ENCODE measurements at regions not wholly inside any gene's neighbourhood (a gene's known extent, or its start where the extent isn't known, plus 50 kb on each side); places are given as distances from the start of the nearest gene placed in this dataset.

GRCh38 chr10:31709028-31709427 is 219.6 kb downstream of the ARHGAP12 start:
- no peak for DNase-seq

- no peak for DNase-seq
These were observed 220.2 kb downstream of the ARHGAP12 start for GRCh38 chr10:31708474-31708873.

GRCh38 chr10:31708046-31708445 is 220.6 kb downstream of the ARHGAP12 start:
- DNase-seq: no peak

GRCh38 chr10:31707093-31708039 is 221.3 kb downstream of the ARHGAP12 start:
- peak; percentile 68 for DNase-seq

GRCh38 chr10:31706464-31707092 is 222.1 kb downstream of the ARHGAP12 start:
- DNase-seq: no peak

GRCh38 chr10:31705136-31705535 is 223.5 kb downstream of the ARHGAP12 start:
- no peak for DNase-seq

GRCh38 chr10:31704195-31704594 is 224.4 kb downstream of the ARHGAP12 start:
- DNase-seq: no peak

- DNase-seq: no peak
These were observed 225.7 kb downstream of the ARHGAP12 start for GRCh38 chr10:31702954-31703353.

GRCh38 chr10:31702005-31702404 is 226.6 kb downstream of the ARHGAP12 start:
- DNase-seq: no peak

GRCh38 chr10:31701546-31701945 is 227.1 kb downstream of the ARHGAP12 start:
- DNase-seq: no peak

- no peak for DNase-seq
These were observed 228.4 kb downstream of the ARHGAP12 start for GRCh38 chr10:31700181-31700611.

GRCh38 chr10:31698181-31698830 is 230.3 kb downstream of the ARHGAP12 start:
- no peak for DNase-seq

- DNase-seq: no peak
These were observed 231.1 kb downstream of the ARHGAP12 start for GRCh38 chr10:31697271-31698180.

- no peak for DNase-seq
These were observed 233.4 kb downstream of the ARHGAP12 start for GRCh38 chr10:31694929-31695837.

GRCh38 chr10:31694126-31694685 is 234.4 kb downstream of the ARHGAP12 start:
- DNase-seq: no peak

GRCh38 chr10:31693491-31693890 is 235.1 kb downstream of the ARHGAP12 start:
- DNase-seq: no peak

GRCh38 chr10:31689233-31689632 is 239.4 kb downstream of the ARHGAP12 start:
- no peak for DNase-seq

GRCh38 chr10:31687663-31688482 is 240.8 kb downstream of the ARHGAP12 start:
- no peak for DNase-seq

GRCh38 chr10:31686599-31686998 is 242.0 kb downstream of the ARHGAP12 start:
- DNase-seq: no peak

GRCh38 chr10:31683682-31684081 is 244.9 kb downstream of the ARHGAP12 start:
- DNase-seq: no peak

Data from activated CD8-positive, alpha-beta memory T cell treated with anti-CD3 and anti-CD28 coated beads, Interleukin-2, amount 50 U/mL, for 48 hours (primary cell).